HG03159 (cell line): ENCODE measurements at regions not wholly inside any gene's neighbourhood (a gene's known extent, or its start where the extent isn't known, plus 50 kb on each side); places are given as distances from the start of the nearest gene placed in this dataset.
A peak's percentile ranks its signal among the peaks of the same experiment; 100 is the strongest.
"Not testable (repeated sequence)": the region's sequence is repeated elsewhere in the genome, so short reads cannot be mapped to it uniquely, and the experiment has no call there.

Experiments used
- ATAC-seq: cut with Tn5 transposase; IDR thresholded peaks from one replicate; pipeline ENCODE4 v1.9.1; 2021; ENCODE audit warnings: mild to moderate bottlenecking, moderate library complexity; ENCODE audit not compliant: unreplicated experiment

- ATAC-seq = no peak
Observed at GRCh38 chr4:180280726-180281297, 1962.4 kb upstream of the TENM3 start.

GRCh38 chr4:180281724-180282123 is 1961.5 kb upstream of the TENM3 start:
- ATAC-seq = no peak

- no peak for ATAC-seq
Observed at GRCh38 chr4:180284267-180284666, 1958.9 kb upstream of the TENM3 start.

GRCh38 chr4:180285796-180286195 is 1957.4 kb upstream of the TENM3 start:
- peak; percentile 56 for ATAC-seq

GRCh38 chr4:180292339-180292738 is 1950.9 kb upstream of the TENM3 start:
- ATAC-seq = no peak

- no peak for ATAC-seq
Observed at GRCh38 chr4:180296036-180296599, 1947.1 kb upstream of the TENM3 start.

GRCh38 chr4:180304321-180304720 is 1938.9 kb upstream of the TENM3 start:
- ATAC-seq = no peak

GRCh38 chr4:180310616-180311015 is 1932.6 kb upstream of the TENM3 start:
- no peak for ATAC-seq

- no peak for ATAC-seq
Observed at GRCh38 chr4:180314972-180315371, 1928.2 kb upstream of the TENM3 start.

- ATAC-seq = no peak
Observed at GRCh38 chr4:180330521-180330920, 1912.7 kb upstream of the TENM3 start.

GRCh38 chr4:180333162-180333561 is 1910.0 kb upstream of the TENM3 start:
- ATAC-seq = no peak

GRCh38 chr4:180335566-180335965 is 1907.6 kb upstream of the TENM3 start:
- no peak for ATAC-seq

- no peak for ATAC-seq
Observed at GRCh38 chr4:180336494-180337090, 1906.6 kb upstream of the TENM3 start.

- no peak for ATAC-seq
Observed at GRCh38 chr4:180341926-180342325, 1901.3 kb upstream of the TENM3 start.

GRCh38 chr4:180350901-180351300 is 1892.3 kb upstream of the TENM3 start:
- ATAC-seq = no peak

GRCh38 chr4:180356766-180357165 is 1886.4 kb upstream of the TENM3 start:
- no peak for ATAC-seq

- ATAC-seq = not testable (repeated sequence)
Observed at GRCh38 chr4:180360113-180360512, 1883.1 kb upstream of the TENM3 start.

GRCh38 chr4:180363815-180364214 is 1879.4 kb upstream of the TENM3 start:
- ATAC-seq = no peak

- no peak for ATAC-seq
Observed at GRCh38 chr4:180372691-180373090, 1870.5 kb upstream of the TENM3 start.

GRCh38 chr4:180377741-180378140 is 1865.5 kb upstream of the TENM3 start:
- ATAC-seq = no peak

GRCh38 chr4:180380733-180381132 is 1862.5 kb upstream of the TENM3 start:
- no peak for ATAC-seq

- ATAC-seq = no peak
Observed at GRCh38 chr4:180391613-180392012, 1851.6 kb upstream of the TENM3 start.

GRCh38 chr4:180394312-180394711 is 1848.9 kb upstream of the TENM3 start:
- no peak for ATAC-seq
